Parathyroid adenoma (tissue), 2 donors: ENCODE measurements at regions not wholly inside any gene's neighbourhood (a gene's known extent, or its start where the extent isn't known, plus 50 kb on each side); places are given as distances from the start of the nearest gene placed in this dataset.
A peak's percentile ranks its signal among the peaks of the same experiment; 100 is the strongest.

ENCODE experiments used
- H2AFZ ChIP-seq: fragments of 300-600 bp; sonication (generic); one replicate; pipeline ENCODE4 v1.7.0; 2017; ENCODE audit warnings: antibody characterized with exemption, mild to moderate bottlenecking
- H3K27ac ChIP-seq: fragments of 300-600 bp; sonication (generic); one replicate; pipeline ENCODE4 v1.7.0; 2017
- H3K27me3 ChIP-seq: fragments of 300-600 bp; sonication (generic); one replicate; pipeline ENCODE4 v1.7.0; 2017; ENCODE audit warnings: low read length; ENCODE audit not compliant: control insufficient read depth, insufficient read depth
- H3K36me3 ChIP-seq: fragments of 300-600 bp; sonication (generic); one replicate; pipeline ENCODE4 v1.7.0; 2017; ENCODE audit warnings: low read length; ENCODE audit not compliant: control insufficient read depth, insufficient read depth
- H3K4me1 ChIP-seq: fragments of 300-600 bp; sonication (generic); one replicate; pipeline ENCODE4 v1.7.0; 2017; ENCODE audit warnings: control low read depth
- H3K4me2 ChIP-seq: fragments of 300-600 bp; sonication (generic); one replicate; pipeline ENCODE4 v1.7.0; 2017; ENCODE audit warnings: low read length
- H3K4me3 ChIP-seq: fragments of 300-600 bp; sonication (generic); one replicate; pipeline ENCODE4 v1.7.0; 2017; ENCODE audit warnings: low read depth, low read length
- H3K79me2 ChIP-seq: fragments of 300-600 bp; sonication (generic); one replicate; pipeline ENCODE4 v1.7.0; 2017; ENCODE audit warnings: control low read depth
- H3K9ac ChIP-seq: fragments of 300-600 bp; sonication (generic); one replicate; pipeline ENCODE4 v1.7.0; 2017; ENCODE audit warnings: mild to moderate bottlenecking
- H3K9me3 ChIP-seq: fragments of 300-600 bp; sonication (generic); one replicate; pipeline ENCODE4 v1.7.0; 2017; ENCODE audit warnings: low read length; ENCODE audit not compliant: control insufficient read depth
- TF ChIP-seq, protein P1 (sequence below): fragments of 300-600 bp; sonication (generic); IDR thresholded peaks from one replicate; pipeline ENCODE4 v1.7.0; 2017; ENCODE audit warnings: antibody characterized with exemption, mild to moderate bottlenecking
- donor health status: primary hyperparathyroidism.

DNA sequence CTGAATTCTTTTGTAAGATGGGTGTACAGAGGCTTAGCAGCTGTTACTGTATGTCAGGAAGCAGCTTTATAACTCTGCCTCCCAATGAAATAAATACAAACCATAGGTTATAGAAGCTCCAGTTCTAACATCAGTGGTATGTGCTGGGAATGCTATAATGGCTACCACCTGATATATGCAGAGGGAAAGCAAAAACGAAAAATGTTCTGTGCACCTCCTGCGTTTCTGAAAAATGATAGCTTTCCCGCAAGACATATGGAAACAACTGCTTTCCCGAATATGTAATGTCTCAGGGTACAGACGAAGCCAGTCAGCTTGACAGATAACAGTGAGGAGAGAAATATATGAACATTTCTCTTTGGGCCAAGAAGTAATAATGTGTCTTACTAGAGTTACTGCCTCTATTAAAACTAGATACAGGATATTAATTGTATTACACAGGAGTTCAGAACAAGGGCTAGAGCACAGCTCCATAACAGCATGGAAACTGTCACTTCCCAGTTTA lies 517.0 kb upstream of the NRSN1 start:
- Histone ChIP-seq H3K36me3 (no peaks in the 10 kb centered on the region), H3K79me2 (no peaks in the 10 kb centered on the region), H3K4me2 (no peak overlapping the region), H3K4me1 (peaks cover 19% of the 10 kb centered on the region), H3K27me3 (no peaks in the 10 kb centered on the region), H3K9ac (no peak overlapping the region), H3K4me3 (no peak overlapping the region), H3K27ac (no peak overlapping the region), H3K9me3 (no peaks in the 10 kb centered on the region), H2AFZ (no peak overlapping the region)
- TF ChIP-seq, protein P1, sequence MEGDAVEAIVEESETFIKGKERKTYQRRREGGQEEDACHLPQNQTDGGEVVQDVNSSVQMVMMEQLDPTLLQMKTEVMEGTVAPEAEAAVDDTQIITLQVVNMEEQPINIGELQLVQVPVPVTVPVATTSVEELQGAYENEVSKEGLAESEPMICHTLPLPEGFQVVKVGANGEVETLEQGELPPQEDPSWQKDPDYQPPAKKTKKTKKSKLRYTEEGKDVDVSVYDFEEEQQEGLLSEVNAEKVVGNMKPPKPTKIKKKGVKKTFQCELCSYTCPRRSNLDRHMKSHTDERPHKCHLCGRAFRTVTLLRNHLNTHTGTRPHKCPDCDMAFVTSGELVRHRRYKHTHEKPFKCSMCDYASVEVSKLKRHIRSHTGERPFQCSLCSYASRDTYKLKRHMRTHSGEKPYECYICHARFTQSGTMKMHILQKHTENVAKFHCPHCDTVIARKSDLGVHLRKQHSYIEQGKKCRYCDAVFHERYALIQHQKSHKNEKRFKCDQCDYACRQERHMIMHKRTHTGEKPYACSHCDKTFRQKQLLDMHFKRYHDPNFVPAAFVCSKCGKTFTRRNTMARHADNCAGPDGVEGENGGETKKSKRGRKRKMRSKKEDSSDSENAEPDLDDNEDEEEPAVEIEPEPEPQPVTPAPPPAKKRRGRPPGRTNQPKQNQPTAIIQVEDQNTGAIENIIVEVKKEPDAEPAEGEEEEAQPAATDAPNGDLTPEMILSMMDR: no peak

DNA sequence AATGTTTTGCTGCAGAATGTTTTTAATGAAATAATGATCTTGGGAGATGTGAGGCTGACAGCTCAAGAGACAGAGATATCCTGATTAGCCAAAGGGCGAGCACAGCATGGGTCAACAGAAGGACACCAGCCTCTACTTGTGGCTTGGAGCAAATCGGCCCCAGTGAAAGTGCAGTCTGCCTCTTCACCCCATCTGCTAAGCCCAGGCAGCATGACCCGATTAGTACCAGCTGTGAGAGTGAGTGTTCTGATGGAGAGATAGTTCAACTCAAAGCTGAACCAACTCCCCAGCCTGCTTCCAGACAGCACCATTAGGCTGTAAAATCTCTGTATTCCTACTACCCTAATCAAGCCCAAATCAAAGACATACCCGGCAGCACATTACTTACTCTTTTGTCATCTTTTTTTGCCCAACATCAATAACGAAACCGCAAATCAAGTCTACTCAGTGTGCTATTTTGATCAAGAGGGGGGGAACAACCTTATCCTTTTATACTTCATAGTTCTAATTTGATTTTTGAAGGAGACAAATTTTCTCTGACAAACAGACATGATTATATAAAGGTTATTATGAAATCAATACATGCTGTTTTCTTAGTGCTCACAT lies 514.1 kb upstream of the NRSN1 start:
- Histone ChIP-seq H3K4me3 (no peak overlapping the region), H3K4me1 (peaks cover 19% of the 10 kb centered on the region), H3K27me3 (no peaks in the 10 kb centered on the region), H3K79me2 (no peaks in the 10 kb centered on the region), H3K9ac (no peak overlapping the region), H3K9me3 (no peaks in the 10 kb centered on the region), H3K36me3 (no peaks in the 10 kb centered on the region), H2AFZ (peak overlapping the region; percentile 72), H3K27ac (peak overlapping the region; percentile 78), H3K4me2 (no peak overlapping the region)
- TF ChIP-seq, protein P1: no peak

DNA sequence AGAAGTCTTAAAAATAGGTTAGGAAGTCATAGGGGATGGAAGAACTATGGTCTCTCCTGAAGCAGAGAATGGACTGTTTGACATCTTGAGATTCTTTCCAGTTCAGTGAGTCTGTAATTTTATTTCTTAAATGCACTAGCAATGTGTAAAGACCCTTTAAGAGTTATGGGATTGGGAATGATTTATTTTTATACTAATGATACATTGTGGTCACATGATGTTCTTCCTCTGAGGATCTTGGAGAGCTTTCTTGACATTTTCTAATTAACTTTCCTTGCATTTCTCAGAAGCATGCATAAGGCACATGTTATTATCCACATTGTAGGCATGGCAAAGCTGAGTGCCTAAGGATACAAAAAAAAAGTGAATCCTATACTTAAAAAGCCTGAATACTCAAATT lies 507.6 kb upstream of the NRSN1 start:
- Histone ChIP-seq H2AFZ (no peak overlapping the region), H3K79me2 (no peaks in the 10 kb centered on the region), H3K4me3 (no peak overlapping the region), H3K4me1 (peaks cover 12% of the 10 kb centered on the region), H3K27me3 (no peaks in the 10 kb centered on the region), H3K9me3 (no peaks in the 10 kb centered on the region), H3K27ac (no peak overlapping the region), H3K9ac (no peak overlapping the region), H3K4me2 (no peak overlapping the region), H3K36me3 (no peaks in the 10 kb centered on the region)
- TF ChIP-seq, protein P1: no peak

DNA sequence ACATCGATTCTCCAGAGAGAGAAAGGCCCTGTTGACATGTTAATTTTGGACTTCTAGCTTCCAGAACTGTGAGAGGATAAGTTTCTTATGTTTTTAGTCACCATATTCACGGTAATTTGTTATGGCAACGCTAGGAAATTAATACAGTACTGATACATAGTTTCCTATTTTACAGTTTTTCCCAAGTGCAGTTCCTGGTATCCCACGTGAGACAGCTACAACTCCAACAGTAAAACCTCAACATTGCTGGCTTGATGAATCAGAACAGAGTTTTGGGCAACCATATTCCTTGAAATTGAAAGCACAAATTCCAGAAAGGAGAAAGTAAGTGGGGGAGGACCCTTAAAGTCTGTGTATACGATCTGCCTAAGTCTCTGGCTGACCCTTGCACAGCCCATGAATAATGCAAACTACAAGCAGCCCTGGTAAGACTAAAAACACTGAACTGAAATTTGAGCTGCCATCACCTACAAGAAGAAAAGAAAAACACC lies 505.1 kb upstream of the NRSN1 start:
- peaks cover 12% of the 10 kb centered on the region for H3K4me1 ChIP-seq
- H3K36me3 ChIP-seq: no peaks in the 10 kb centered on the region
- H3K79me2 ChIP-seq: no peaks in the 10 kb centered on the region
- no peaks in the 10 kb centered on the region for H3K27me3 ChIP-seq
- peak overlapping the region; percentile 42 for H3K27ac ChIP-seq
- TF ChIP-seq, protein P1: no peak
- H3K4me2 ChIP-seq: peak overlapping the region; percentile 25
- no peaks in the 10 kb centered on the region for H3K9me3 ChIP-seq
- H3K4me3 ChIP-seq: no peak overlapping the region
- peak overlapping the region; percentile 59 for H2AFZ ChIP-seq
- H3K9ac ChIP-seq: no peak overlapping the region
